ENCODE measurements at regions not wholly inside any gene's neighbourhood (a gene's known extent, or its start where the extent isn't known, plus 50 kb on each side); places are given as distances from the start of the nearest gene placed in this dataset.

DNA sequence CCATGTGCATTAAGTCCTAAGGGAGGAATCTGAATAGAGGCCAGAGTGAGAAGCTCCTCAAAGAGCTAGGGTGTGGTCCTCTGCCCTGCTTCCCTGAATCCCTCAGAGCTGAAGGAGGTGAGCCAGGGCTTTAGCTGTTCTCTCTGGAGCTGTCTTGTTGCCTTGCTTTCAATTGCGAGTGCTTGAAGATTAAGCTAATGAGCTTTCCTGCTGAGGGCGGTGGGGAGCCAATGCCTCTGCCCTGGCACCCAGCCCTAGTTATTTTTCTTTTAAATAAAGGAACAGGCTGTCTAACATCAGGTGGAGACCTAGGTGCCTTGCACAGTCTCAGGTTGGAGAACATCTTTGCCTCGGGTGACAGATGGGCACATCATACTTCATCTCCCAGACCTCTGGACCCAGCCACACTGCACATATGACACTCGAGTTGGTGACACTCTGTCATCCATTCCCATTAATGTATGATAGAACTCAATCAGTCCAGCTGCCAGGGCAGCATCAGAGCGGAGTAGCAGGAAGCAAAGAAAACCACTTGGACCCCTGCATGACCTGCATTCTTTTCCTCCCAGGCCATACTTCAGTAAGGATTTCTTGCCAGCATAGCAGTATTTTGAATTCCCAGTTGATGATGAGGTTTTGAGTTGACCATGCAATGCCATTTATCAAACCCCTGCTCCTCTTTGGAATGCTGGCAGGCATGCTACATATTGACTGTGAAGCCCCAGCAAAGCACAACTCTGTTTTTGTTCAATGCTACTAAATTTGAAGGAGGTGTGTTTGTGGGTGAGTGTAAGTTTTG, 292.7 kb downstream of the RNF144A start:
- peak; percentile 30 for DNase-seq (ENCODE audit: low read depth)

DNA sequence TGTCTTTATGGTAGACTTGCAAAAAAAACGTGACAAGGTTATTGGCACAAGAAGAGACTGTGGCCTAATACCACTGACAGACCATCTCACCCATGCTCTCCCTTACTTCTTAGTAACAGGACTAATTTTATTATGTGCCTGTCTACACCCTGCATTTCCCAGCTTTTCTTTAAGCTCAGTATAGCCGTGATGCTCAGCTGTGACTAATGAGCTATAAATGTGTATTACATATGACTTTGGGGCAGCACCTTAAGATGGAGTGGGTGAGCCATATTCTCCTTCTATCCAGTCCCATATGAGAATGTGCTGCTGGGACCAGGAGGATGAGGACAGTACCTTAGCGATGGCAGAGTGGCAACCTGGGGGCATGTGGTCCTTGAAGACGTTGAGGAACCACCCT, 293.5 kb downstream of the RNF144A start:
- peak; percentile 6 for DNase-seq (ENCODE audit: low read depth)

DNA sequence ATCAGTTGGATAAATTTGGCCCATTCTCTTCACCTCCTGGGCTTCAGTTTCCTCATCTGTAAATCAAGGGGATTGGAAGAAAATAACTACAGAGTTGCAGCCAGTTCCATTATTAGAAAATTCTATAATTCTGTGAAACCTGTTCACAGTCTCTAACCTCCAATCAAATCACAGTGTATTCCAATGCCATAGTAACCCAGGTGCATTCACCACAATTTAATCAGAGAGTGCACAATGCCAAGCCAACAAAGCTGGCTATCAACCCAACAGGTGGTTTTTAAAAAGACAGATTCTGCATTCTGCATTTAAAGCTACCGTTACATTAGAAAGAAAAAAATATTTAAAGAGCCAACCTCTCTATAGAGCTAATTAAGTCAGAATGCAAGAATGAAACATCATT, 308.6 kb downstream of the RNF144A start:
- DNase-seq (ENCODE audit: low read depth): no peak

DNA sequence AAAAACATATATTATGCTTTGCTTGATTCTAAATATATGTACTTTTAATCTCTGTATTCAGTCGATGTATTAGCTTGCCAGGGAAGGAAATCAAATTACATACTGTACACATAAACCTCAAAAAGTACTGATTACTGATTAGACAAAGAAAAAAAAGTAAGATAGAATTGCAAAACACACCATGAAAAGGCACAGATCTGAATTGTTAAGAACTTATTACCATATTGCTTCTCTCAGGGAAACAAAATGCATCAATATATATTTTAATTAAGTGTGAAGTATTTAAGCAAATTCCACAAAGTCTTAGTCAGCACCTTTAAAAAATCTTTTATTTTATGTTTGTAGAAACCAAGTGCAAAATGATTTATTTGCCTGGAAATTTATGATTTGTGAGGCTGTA, 309.3 kb downstream of the RNF144A start:
- DNase-seq (ENCODE audit: low read depth): no peak

DNA sequence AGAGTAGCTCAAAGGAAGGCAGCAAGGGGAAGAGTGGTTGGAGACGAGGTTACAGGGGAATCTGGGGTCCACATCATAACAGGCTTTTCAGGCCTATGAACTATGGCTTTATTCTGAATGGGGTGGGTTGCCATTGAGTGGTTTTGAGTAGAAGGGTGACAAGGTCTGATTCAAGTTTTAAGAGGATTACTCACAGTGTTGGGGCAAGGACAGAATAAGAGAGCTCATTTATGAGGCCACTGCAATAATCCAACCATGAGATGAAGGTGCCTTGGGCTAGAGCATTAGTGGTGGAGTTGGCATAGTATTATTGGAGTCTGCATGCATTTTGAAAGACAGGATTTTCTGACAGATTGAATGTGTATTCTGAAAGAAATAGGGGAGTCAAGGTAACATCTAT, 315.9 kb downstream of the RNF144A start:
- DNase-seq (ENCODE audit: low read depth): no peak

DNA sequence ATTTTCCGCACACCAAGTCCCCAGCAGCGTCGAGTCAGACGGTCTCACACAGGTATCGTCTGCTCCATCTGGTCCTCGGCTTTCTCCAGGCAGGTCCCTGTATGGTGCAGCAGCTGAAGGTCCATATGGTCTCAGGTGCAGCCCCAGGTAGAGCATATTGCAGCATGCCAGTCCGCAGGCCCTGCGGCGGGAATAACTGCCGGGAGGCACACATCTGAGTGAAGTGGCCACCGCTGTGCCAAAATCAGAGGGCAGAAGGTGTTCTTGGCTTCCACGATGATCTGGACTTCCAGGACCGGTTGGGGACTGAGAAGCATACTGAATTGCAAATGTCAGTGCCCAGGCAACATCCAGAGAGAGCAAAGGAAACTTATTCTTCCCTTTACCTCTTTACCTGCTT, 320.3 kb downstream of the RNF144A start:
- no peak for DNase-seq (ENCODE audit: low read depth)

DNA sequence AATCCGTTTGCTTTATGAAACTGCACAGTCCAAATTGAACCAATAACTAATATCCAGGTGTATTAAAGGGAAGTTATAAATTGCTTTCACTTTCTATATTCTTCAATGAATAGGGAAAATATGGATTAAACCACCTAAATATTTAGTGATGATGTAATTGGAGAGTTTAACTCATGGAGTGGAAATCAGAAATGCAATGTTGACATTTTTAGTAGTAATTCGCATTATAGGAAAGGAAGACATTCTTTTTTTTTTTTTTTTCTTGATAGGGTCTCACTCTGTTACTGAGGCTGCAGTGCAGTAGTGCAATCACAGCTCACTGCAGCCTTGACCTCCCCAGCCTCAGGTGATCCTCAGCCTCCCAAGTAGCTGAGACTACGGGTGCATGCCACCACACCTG, 321.9 kb downstream of the RNF144A start:
- no peak for DNase-seq (ENCODE audit: low read depth)

DNA sequence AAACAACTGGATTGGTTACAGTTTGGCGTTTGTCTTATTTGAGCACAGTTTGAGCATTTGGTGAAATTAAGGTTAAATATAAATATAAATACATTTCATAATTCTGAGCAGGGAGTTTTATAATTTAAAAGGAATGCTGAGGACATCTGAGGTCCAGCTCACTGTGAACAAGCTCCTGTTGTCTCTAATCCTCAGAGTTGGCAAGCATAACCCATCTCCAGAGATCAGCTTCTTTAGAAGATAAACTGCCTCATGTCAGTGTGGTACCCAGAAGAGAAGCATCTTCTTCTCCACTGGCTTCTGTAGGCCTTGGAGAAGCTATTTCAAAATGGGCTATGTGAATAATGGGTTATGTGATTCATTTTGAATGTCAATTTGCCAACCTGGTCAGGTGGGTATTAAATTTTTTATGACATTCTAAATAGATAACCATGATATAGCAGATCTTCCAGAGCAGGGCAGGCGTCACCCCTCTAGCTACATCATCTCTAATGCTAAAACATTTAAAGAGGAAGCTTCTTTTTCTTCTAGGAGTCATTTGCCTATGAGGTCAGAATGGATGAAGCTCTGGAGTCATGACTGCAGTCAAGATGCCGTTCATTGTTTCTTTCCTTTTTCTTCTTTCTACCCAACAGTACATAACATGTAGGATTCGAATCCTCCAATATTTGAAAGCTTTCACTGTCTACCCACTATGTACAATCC, 324.0 kb downstream of the RNF144A start:
- DNase-seq (ENCODE audit: low read depth): no peak

DNA sequence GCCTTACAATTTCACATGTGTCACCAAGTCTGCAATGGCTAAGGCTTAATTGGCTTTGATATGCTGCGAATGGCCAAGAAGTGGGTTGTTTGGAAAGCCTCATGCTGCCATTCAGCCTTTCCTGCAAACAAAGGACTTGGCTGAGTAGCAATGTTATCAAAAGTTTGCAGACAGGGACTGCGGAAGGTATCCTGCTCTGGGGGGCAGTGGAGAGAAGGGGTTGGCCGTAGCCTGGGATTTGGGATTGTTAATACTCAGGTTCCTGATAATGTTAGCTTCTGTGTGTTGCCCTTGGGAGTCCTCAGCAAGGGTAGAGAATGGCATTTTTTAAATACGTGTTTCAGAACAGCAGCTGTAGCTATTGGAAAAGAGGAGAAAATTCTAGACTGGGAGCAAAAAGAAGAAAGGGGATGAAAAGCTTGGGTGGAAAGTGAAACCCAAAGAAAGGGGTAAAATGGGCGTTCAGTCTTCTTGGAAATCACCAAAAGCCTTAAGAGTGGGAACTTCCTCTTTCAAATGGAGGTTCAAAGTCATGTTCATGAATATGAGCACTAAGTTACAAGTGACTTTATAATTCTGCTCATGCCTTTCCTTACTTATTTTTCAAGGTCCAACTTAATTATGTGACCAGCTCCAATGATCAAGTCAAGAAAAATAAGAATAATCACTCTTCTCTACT, 325.1 kb downstream of the RNF144A start:
- no peak for DNase-seq (ENCODE audit: low read depth)

DNA sequence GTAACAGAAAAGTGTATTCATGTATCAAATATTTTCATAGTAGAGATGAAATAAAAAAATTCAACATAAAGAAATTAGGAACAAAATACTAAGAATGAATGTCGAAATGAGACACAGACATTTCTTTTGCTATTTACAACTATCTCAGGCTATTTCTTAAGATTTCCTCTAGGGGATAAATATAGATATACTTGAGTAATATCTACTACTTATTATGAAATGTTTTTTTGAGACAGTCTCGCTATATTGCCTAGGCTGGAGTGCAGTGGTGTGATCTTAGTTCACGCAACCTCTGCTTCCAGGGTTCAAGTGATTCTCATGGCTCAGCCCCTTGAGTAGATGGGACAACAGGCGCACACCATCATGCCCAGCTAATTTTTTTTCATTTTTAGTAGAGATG, 326.1 kb downstream of the RNF144A start:
- DNase-seq (ENCODE audit: low read depth): no peak

DNA sequence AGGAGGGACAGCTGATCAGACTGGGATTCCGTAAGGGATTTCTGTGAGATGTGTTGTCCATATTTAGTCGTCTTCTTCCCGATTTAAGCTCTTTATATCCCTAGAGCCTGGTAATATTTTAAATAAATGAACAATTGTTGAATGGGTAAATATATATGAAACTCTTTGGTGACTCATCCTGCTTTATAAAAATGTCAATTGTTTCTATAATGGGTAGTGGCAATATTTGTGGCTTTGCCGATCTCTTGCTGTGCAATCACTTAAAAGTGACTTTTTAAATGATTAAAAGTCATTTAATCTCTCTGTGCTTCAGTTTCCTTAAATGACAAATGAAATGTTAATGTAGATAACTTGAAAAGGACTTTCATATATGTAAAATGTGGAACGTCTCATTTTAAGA, 339.2 kb downstream of the RNF144A start:
- DNase-seq (ENCODE audit: low read depth): no peak

DNA sequence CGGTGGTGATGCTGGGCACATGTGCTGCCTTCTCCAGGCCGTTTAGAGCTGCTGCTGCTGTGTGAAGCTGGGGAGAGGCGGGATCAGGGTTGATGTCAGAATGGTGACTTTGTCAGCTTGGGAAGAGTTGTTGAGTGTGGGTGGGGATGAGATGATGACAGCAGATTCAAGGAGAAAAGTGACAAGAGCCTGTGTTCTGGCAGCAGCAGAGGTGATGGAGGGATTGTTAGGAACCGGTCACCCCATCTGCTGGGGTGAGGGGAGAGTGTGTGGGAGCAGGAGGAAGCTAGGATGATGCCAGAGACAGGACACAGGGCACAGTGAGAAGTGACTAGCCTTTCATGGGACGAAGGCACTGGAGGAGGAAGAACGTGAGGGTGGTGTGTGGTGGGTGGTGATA, 345.5 kb downstream of the RNF144A start:
- no peak for DNase-seq (ENCODE audit: low read depth)

DNA sequence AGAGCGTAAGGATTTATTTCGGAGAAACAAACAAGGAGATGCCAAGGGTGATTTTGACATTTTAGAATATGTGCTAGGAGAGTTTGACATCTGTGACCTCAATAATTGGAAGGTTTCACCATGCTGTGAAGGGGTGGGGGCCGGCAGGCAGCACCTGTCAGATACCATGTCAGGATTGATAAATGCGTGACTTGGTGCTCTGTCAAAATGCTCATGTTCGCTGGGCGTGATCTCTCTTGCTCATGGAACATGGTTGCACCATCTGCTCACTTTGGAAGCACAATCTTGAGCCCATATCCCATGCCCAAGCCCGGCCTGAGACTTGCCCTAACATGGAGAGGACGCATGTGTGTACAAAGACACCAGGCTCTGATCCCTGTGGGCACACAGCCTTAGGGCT, 347.6 kb downstream of the RNF144A start:
- no peak for DNase-seq (ENCODE audit: low read depth)

DNA sequence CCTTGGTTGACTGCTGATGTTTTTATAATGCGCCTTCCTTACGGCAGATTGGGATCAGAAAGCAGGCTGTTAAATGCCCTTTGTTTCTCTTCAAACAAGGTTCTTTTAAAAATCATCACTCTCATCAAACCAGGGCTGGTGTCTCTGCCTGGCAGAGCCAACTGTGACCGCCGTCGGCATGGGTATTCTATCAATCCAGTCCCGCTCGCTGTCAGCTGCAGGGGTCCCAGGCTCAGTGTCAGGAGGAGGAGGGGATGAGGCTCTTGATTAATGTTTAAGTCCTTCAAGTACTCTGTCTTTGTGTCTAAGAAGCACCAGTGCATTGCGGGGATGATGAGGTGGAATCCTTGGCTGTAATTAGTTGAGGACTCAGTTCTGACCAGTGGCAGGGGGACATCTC, 348.1 kb downstream of the RNF144A start:
- no peak for DNase-seq (ENCODE audit: low read depth)

DNA sequence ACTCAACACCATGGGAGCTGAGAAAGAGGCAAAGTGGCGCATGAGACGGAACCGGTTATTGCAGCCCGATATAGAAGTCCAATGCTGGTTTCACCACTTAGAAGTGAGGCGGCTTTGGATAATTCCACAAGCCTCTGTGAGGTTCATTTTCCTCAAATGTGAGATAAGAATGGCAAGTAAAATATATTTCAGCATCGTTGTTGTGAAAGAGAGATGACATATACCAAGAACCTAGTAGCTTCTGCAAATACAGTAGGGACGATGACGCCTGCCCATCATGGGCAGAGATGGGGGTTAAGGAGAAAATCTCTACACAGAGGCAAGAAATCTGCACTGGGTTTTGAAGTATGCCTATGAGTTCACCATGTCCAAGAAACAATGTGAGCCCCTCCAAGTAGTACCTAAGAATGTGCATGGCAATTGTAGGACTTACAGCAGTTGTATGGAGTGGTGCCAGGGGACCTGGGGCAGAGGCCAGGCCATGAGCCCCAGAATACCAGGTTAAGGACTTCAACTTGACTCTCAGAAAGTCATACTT, 352.0 kb downstream of the RNF144A start:
- DNase-seq (ENCODE audit: low read depth): no peak

DNA sequence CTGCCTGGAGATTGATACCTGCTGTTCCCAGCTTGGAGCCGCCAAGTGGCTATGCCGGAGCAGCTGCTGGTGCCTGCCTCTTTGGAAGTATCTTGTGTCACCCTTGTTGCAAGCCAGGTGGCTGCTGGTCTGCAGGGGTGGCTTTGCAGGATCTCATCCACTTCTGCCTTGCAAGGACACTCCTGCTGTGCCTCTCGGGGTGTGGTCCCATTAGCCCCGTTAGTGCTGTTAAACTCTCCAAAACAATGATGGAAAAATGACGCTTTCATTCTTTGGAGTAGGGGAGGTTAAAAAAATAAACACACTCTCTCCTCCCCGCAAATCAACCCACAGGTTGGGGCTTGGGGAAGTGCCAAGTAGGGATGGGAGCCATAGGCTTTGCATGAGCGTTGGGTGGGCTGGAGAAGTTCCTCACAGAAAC, 352.8 kb downstream of the RNF144A start:
- no peak for DNase-seq (ENCODE audit: low read depth)

DNA sequence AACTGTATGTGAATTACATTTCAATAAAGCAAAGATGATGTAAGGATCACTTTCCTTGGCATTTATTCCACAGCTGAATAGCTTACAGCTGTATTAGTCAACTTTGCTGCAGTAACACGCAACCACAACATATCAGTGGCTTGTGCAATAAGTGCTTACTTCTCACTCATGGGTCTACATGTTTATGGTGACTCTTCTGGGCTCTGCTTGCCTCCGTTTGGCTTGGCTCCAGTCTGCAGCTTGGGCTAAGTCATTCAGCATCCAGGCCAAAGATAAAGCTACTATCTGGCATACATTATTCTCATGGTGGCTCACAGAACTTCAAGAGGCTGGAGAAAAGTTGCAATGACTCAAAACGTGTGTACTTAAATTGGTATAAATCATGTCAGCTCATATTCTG, 355.0 kb downstream of the RNF144A start:
- DNase-seq (ENCODE audit: low read depth): peak; percentile 60

DNA sequence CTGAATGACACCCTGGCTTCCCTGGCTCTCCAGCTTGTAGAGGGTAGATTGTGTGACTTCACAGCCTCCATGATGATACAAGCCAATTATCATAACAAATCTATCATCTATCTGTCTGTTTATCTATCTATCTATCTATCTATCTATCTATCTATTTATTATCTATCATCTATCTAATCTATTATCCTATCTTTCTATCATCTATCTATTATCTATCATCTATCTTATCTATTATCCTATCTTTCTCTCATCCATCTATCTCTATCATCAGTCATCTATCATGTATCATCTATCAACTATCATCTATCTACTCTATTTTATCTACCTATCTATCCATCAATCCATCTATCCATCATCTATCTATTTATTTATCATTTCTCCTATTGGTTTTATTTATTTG, 361.8 kb downstream of the RNF144A start:
- no peak for DNase-seq (ENCODE audit: low read depth)

DNA sequence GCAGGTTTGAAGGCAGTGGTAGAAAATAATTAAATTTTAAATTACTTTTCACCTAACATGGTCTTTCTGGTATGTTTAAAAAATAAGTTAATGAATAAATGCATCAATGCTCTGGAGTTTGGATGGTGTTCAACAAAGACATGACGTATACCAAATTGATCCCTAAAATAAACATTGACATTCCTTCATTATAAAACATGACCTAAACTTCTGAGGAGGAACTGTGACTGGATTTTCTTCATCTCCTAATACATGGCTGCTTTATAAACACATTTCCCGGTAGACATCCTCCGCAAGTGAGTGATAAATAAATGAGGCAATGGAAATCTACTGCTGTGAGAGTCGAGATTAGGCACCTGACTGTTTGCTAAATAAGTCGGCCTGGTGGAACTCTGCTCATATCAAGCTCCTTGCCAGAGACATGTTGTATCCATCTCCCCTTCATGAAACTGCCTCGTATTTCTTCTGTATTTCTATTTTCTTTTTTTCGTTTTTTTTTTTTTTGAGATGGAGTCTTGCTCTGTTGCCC, 362.3 kb downstream of the RNF144A start:
- DNase-seq (ENCODE audit: low read depth): no peak

DNA sequence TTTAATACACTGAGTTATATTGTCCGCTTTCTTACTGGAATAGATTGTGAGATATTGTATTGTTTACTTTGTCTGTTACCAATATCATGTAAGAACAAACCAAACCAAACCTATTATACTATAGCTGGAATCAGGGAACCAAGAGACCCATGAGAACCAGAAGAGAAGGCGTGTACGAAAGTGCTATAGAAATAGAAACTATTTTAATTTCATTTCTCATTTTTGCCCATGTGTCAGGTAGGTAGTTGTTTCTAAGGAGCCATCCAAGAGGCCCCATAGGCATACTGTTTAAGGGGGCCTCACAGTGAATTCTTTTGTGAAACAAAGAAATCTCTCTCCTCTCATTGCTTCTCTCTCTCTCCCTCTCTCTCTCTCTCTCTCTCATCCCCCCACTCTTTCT, 363.6 kb downstream of the RNF144A start:
- DNase-seq (ENCODE audit: low read depth): no peak

DNA sequence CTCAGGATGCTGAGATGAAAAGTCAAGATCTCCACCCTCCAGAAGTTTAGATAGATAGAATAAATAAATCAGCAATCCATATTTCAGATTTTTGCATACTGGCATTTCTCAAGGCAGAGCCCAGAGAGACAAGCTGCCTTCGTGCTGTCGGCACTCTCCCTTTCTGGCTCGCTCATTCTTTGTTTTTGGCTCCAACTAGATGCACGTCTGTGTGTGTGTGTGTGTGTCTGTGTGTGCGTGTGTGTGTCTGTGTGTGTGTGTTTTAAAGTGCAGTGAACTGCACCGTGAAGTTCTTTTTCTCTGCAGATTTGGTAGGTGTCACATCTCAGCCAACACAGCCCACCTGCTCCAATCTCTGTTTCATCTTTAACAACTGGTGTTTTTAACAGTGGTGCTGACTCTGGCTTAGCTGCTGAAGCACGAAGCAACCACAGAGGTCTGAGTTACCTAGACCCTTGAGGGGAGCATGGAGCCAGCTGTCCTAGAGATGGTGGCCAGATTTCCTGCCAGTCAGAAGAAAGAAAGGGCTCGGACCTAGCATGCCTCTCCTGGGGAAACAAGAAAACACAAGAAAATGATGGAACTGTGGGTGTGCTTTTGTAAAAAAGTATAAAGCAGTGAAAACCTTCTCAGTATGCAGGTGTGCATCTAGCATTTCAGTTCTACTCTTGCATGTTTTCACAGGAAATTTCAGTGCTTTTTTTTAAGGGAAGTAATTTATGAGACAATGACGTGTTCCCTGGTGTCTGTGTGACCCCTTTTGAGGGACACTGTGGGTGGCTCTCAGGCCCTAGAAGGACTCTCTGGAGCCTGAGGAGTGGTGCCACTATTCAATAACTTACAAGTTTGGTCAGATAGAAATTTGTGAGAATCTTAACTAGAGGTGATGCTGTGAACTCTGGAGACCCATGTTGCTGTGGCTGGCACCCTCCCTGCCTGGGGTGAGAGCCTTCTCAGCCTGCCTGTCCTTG, 364.3 kb downstream of the RNF144A start:
- no peak for DNase-seq (ENCODE audit: low read depth)

Measured in HT1080 (cell line).